ENCODE measurements at regions not wholly inside any gene's neighbourhood (a gene's known extent, or its start where the extent isn't known, plus 50 kb on each side); places are given as distances from the start of the nearest gene placed in this dataset.

DNA sequence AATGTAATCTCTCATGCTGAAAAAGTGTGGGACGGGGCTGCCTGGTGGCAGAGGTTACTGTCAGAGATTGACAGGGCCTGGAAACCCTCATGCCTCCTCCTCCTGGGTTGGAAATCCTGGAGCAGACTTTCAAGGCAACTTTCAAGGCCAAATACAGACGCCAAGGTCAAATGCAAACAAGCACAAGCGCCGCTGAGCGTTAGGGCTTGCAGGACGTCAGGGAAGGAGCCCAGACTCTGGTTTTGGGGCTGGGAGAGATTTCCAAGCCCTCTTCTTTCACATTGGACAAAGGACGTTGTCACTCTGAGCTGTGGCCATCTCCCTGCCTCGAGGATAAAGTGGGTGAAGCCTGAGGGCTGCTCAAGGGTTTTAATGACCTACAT is 120.1 kb downstream of the TWIST2 start:
- TF ChIP-seq, protein P1, sequence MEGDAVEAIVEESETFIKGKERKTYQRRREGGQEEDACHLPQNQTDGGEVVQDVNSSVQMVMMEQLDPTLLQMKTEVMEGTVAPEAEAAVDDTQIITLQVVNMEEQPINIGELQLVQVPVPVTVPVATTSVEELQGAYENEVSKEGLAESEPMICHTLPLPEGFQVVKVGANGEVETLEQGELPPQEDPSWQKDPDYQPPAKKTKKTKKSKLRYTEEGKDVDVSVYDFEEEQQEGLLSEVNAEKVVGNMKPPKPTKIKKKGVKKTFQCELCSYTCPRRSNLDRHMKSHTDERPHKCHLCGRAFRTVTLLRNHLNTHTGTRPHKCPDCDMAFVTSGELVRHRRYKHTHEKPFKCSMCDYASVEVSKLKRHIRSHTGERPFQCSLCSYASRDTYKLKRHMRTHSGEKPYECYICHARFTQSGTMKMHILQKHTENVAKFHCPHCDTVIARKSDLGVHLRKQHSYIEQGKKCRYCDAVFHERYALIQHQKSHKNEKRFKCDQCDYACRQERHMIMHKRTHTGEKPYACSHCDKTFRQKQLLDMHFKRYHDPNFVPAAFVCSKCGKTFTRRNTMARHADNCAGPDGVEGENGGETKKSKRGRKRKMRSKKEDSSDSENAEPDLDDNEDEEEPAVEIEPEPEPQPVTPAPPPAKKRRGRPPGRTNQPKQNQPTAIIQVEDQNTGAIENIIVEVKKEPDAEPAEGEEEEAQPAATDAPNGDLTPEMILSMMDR (IDR thresholded peaks at IDR 0.05; ENCODE audit: low read depth, low read length, missing input control), result no peak
- TF ChIP-seq TAF1 (conservative IDR thresholded peaks at IDR 0.05) (no peak), EGR1 (IDR thresholded peaks at IDR 0.05; ENCODE audit: low read depth in 2 of 2) (no peak), SP1 (IDR thresholded peaks at IDR 0.05) (no peak), YY1 (IDR thresholded peaks at IDR 0.05) (no peak), RAD21 (IDR thresholded peaks at IDR 0.05) (no peak), NR2F2 (IDR thresholded peaks at IDR 0.05) (no peak), FOXA1 (IDR thresholded peaks at IDR 0.05) (no peak), GABPA (IDR thresholded peaks at IDR 0.05 in 1 of 2, conservative IDR thresholded peaks at IDR 0.05 in 1 of 2) (no peak), RXRA (IDR thresholded peaks at IDR 0.05) (no peak)
- TF ChIP-seq, protein P2, sequence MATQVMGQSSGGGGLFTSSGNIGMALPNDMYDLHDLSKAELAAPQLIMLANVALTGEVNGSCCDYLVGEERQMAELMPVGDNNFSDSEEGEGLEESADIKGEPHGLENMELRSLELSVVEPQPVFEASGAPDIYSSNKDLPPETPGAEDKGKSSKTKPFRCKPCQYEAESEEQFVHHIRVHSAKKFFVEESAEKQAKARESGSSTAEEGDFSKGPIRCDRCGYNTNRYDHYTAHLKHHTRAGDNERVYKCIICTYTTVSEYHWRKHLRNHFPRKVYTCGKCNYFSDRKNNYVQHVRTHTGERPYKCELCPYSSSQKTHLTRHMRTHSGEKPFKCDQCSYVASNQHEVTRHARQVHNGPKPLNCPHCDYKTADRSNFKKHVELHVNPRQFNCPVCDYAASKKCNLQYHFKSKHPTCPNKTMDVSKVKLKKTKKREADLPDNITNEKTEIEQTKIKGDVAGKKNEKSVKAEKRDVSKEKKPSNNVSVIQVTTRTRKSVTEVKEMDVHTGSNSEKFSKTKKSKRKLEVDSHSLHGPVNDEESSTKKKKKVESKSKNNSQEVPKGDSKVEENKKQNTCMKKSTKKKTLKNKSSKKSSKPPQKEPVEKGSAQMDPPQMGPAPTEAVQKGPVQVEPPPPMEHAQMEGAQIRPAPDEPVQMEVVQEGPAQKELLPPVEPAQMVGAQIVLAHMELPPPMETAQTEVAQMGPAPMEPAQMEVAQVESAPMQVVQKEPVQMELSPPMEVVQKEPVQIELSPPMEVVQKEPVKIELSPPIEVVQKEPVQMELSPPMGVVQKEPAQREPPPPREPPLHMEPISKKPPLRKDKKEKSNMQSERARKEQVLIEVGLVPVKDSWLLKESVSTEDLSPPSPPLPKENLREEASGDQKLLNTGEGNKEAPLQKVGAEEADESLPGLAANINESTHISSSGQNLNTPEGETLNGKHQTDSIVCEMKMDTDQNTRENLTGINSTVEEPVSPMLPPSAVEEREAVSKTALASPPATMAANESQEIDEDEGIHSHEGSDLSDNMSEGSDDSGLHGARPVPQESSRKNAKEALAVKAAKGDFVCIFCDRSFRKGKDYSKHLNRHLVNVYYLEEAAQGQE (IDR thresholded peaks at IDR 0.05), result no peak
- TF ChIP-seq, protein P3, sequence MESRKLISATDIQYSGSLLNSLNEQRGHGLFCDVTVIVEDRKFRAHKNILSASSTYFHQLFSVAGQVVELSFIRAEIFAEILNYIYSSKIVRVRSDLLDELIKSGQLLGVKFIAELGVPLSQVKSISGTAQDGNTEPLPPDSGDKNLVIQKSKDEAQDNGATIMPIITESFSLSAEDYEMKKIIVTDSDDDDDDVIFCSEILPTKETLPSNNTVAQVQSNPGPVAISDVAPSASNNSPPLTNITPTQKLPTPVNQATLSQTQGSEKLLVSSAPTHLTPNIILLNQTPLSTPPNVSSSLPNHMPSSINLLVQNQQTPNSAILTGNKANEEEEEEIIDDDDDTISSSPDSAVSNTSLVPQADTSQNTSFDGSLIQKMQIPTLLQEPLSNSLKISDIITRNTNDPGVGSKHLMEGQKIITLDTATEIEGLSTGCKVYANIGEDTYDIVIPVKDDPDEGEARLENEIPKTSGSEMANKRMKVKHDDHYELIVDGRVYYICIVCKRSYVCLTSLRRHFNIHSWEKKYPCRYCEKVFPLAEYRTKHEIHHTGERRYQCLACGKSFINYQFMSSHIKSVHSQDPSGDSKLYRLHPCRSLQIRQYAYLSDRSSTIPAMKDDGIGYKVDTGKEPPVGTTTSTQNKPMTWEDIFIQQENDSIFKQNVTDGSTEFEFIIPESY (IDR thresholded peaks at IDR 0.05), result no peak
- TF ChIP-seq, protein P4, sequence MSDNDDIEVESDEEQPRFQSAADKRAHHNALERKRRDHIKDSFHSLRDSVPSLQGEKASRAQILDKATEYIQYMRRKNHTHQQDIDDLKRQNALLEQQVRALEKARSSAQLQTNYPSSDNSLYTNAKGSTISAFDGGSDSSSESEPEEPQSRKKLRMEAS (IDR thresholded peaks at IDR 0.05), result no peak
- TF ChIP-seq, protein P5, sequence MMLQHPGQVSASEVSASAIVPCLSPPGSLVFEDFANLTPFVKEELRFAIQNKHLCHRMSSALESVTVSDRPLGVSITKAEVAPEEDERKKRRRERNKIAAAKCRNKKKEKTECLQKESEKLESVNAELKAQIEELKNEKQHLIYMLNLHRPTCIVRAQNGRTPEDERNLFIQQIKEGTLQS (IDR thresholded peaks at IDR 0.05), result no peak
